ENCODE measurements at regions not wholly inside any gene's neighbourhood (a gene's known extent, or its start where the extent isn't known, plus 50 kb on each side); places are given as distances from the start of the nearest gene placed in this dataset.

GRCh38 chr4:24731448-24731847, 63.9 kb upstream of the SOD3 start:
- no peak overlapping the region for H3K4me2 ChIP-seq (replicated peaks; ENCODE audit: low read depth, low read length, poor library complexity, severe bottlenecking)
- WGBS (ENCODE audit: insufficient coverage), result no CpG with 5 or more reads among the region's 2 CpGs
- intact Hi-C loops (cut with micrococcal nuclease), result no loop called here
- Mint-ChIP-seq H3K27me3 (peaks cover 14% of the 10 kb centered on the region), H3K4me1 (no peaks in the 10 kb centered on the region), H3K27ac (no peak overlapping the region), H3K4me3 (no peak overlapping the region), H3K9me3 (ENCODE audit: insufficient read depth) (peaks cover 4% of the 10 kb centered on the region)
- TF ChIP-seq CTCF (IDR thresholded peaks at IDR 0.05), result no peak
- TF ChIP-seq EZH2 (IDR thresholded peaks at IDR 0.05; ENCODE audit: borderline replicate concordance, insufficient read depth, low read depth, low read length, poor library complexity, severe bottlenecking), result no peak
- ATAC-seq (ENCODE audit: low read depth), result no peak
- ChIA-PET CTCF (no interaction called here), POLR2A (no interaction called here)
- H4K20me1 ChIP-seq (ENCODE audit: control insufficient read depth, insufficient read depth, low read length, poor library complexity, severe bottlenecking), result no peaks in the 10 kb centered on the region
- H2AFZ ChIP-seq (ENCODE audit: insufficient read depth, low read depth, low read length, poor library complexity, severe bottlenecking), result no peak overlapping the region
- peaks cover 0 to 5% (median 0%) of the 10 kb centered on the region in 3 donors for H3K9me3 ChIP-seq (ENCODE audit: control extremely low read depth in 1 of 3, control insufficient read depth in 2 of 3, insufficient read depth in 1 of 3, low read length in 2 of 3)
- H3K36me3 ChIP-seq (replicated peaks in 1 of 2; ENCODE audit: control extremely low read depth in 1 of 2, control insufficient read depth in 1 of 2, extremely low read depth in 1 of 2, insufficient read depth in 2 of 2, low read length in 1 of 2), result no peaks in the 10 kb centered on the region
- H3K4me3 ChIP-seq (ENCODE audit: control extremely low read depth in 1 of 5, extremely low read depth in 1 of 5, insufficient read depth in 1 of 5, low read depth in 2 of 5, low read length in 4 of 5), result no peak overlapping the region
- H3K9ac ChIP-seq (ENCODE audit: low read length), result no peak overlapping the region
- H3K27ac ChIP-seq (ENCODE audit: low read length in 2 of 2), result no peak overlapping the region
- H3K79me2 ChIP-seq (ENCODE audit: control insufficient read depth, insufficient read depth, low read length), result no peaks in the 10 kb centered on the region
- peaks cover 0 to 2% (median 0%) of the 10 kb centered on the region in 4 experiments for H3K27me3 ChIP-seq (replicated peaks in 1 of 4; ENCODE audit: control extremely low read depth in 1 of 4, control insufficient read depth in 3 of 4, insufficient read depth in 4 of 4, low read length in 3 of 4)
- H3K4me1 ChIP-seq (ENCODE audit: control insufficient read depth in 2 of 2, insufficient read depth in 2 of 2, low read length in 2 of 2), result no peaks in the 10 kb centered on the region
- no peak for DNase-seq

- no peaks in the 10 kb centered on the region for H3K79me2 ChIP-seq (ENCODE audit: control insufficient read depth, insufficient read depth, low read length)
- peaks cover 0 to 2% (median 0%) of the 10 kb centered on the region in 4 experiments for H3K27me3 ChIP-seq (replicated peaks in 1 of 4; ENCODE audit: control extremely low read depth in 1 of 4, control insufficient read depth in 3 of 4, insufficient read depth in 4 of 4, low read length in 3 of 4)
- POLR2A ChIA-PET, result no interaction called here
- H2AFZ ChIP-seq (ENCODE audit: insufficient read depth, low read depth, low read length, poor library complexity, severe bottlenecking), result no peak overlapping the region
- CTCF ChIA-PET, result no interaction called here
- no peak overlapping the region for H3K9ac ChIP-seq (ENCODE audit: low read length)
- DNase-seq (no peak), ATAC-seq (ENCODE audit: low read depth) (no peak)
- H3K4me2 ChIP-seq (replicated peaks; ENCODE audit: low read depth, low read length, poor library complexity, severe bottlenecking), result no peak overlapping the region
- H3K27ac ChIP-seq (ENCODE audit: low read length in 2 of 2), result no peak overlapping the region
- intact Hi-C loops (cut with micrococcal nuclease), result no loop called here
- no peaks in the 10 kb centered on the region for H4K20me1 ChIP-seq (ENCODE audit: control insufficient read depth, insufficient read depth, low read length, poor library complexity, severe bottlenecking)
- no peak for TF ChIP-seq CTCF (IDR thresholded peaks at IDR 0.05)
- TF ChIP-seq EZH2 (IDR thresholded peaks at IDR 0.05; ENCODE audit: borderline replicate concordance, insufficient read depth, low read depth, low read length, poor library complexity, severe bottlenecking), result no peak
- no peaks in the 10 kb centered on the region for H3K4me1 ChIP-seq (ENCODE audit: control insufficient read depth in 2 of 2, insufficient read depth in 2 of 2, low read length in 2 of 2)
- Mint-ChIP-seq H3K4me1 (no peaks in the 10 kb centered on the region), H3K4me3 (no peak overlapping the region), H3K27me3 (peaks cover 4% of the 10 kb centered on the region), H3K27ac (no peak overlapping the region), H3K9me3 (ENCODE audit: insufficient read depth) (peaks cover 12% of the 10 kb centered on the region)
- 100% methylated on average over 1 of the region's 1 CpG for WGBS (ENCODE audit: insufficient coverage)
- H3K4me3 ChIP-seq (ENCODE audit: control extremely low read depth in 1 of 5, extremely low read depth in 1 of 5, insufficient read depth in 1 of 5, low read depth in 2 of 5, low read length in 4 of 5), result no peak overlapping the region
- H3K9me3 ChIP-seq (ENCODE audit: control extremely low read depth in 1 of 3, control insufficient read depth in 2 of 3, insufficient read depth in 1 of 3, low read length in 2 of 3), result peaks cover 0 to 17% (median 5%) of the 10 kb centered on the region in 3 donors
- no peaks in the 10 kb centered on the region for H3K36me3 ChIP-seq (replicated peaks in 1 of 2; ENCODE audit: control extremely low read depth in 1 of 2, control insufficient read depth in 1 of 2, extremely low read depth in 1 of 2, insufficient read depth in 2 of 2, low read length in 1 of 2)
These were observed 60.9 kb upstream of the SOD3 start for GRCh38 chr4:24734511-24734910.

Data from B cell (primary cell).